Activated CD4-positive, CD25-positive, alpha-beta regulatory T cell (primary cell): ENCODE measurements at regions not wholly inside any gene's neighbourhood (a gene's known extent, or its start where the extent isn't known, plus 50 kb on each side); places are given as distances from the start of the nearest gene placed in this dataset.

Experiments
- DNase-seq, 4 experiments: peaks; one replicate each; lab custom pipeline; 2025; lab: John Stamatoyannopoulos, UW

DNA sequence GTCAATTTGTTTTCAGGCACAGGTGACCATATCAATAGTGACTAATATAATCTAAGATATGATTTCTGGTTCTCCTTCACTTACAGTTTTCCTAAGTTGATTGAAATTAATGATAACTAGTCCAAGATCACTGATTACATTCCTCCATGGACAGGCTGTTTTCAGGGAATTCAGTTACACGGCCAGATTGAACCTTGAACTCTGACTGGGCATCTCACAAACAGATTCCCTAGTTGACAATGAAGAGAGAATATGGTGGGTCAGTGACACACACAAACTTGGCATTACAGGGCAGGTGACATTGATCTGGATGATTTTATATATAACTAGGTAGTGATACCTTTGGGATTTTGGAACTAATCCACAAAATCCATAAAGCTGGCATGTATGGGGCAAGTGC lies 110.2 kb upstream of the EGR2 start:
- DNase-seq: no peak

DNA sequence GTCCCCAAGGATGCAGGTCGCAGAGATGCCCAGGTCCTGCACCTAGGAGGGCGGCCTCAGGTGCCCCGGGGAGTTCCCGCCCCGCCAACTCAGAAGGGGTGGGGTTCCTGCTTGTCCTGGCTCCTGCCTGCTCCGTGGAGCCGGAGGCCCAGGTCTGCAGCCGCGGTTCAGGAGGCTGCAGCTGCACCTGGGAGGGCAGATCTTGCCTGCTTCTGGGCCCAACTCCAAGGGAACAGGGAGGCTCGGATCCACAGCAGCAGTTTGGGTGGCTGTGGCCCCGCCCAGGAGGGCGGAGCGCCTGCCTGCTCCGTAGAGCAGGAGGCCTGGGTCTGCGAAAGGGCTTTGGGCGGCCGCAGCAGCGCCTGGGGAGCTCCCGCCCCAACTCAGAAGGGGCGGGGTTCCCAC lies 108.2 kb upstream of the EGR2 start:
- no peak for DNase-seq

DNA sequence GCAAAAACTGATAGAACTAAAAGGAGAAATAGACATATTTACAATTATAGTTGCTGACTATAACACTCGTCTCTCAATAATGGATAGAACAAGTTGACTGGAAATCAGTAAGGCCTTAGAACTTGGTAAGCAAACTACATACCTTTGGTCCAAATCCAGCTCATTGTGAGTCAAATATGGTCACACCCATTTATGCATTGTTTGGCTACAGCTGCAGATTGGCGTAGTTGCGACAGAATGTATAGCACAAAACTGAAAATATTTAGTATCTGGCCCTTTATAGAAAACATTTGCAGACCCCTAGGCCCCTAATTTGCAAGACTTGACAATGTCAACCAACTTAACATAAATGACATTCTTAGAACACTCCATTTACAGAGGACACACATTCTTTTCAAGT lies 103.6 kb upstream of the EGR2 start:
- DNase-seq: no peak

- DNase-seq: no peak
Observed at GRCh38 chr10:62917475-62918238, 101.5 kb upstream of the EGR2 start.

DNA sequence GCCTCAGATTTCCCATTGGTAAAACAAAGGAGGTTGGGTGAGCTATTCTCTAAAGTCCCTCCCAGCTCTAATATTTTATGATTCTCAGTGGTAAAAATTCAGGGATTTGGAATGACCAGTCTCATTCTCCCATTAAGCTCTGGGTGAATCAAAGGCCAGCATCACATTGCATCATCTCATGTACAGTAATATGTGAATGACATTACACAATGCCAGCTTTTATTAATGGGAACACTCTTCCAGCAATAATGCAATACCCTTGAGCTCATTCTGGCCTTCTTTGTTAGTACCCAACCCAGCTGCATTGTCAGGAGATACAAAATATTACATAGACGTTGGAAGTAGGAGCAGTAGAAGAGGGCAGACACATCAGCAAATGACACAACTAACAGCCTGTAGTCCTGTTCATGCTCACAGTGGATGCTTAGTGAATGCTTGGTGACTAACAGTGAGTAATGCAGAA lies 100.0 kb upstream of the EGR2 start:
- DNase-seq: no peak

- no peak for DNase-seq
Observed at GRCh38 chr10:62915158-62915557, 99.0 kb upstream of the EGR2 start.

- DNase-seq: no peak
Observed at GRCh38 chr10:62912086-62912485, 95.9 kb upstream of the EGR2 start.

- DNase-seq: no peak
Observed at GRCh38 chr10:62911210-62911963, 95.2 kb upstream of the EGR2 start.

DNA sequence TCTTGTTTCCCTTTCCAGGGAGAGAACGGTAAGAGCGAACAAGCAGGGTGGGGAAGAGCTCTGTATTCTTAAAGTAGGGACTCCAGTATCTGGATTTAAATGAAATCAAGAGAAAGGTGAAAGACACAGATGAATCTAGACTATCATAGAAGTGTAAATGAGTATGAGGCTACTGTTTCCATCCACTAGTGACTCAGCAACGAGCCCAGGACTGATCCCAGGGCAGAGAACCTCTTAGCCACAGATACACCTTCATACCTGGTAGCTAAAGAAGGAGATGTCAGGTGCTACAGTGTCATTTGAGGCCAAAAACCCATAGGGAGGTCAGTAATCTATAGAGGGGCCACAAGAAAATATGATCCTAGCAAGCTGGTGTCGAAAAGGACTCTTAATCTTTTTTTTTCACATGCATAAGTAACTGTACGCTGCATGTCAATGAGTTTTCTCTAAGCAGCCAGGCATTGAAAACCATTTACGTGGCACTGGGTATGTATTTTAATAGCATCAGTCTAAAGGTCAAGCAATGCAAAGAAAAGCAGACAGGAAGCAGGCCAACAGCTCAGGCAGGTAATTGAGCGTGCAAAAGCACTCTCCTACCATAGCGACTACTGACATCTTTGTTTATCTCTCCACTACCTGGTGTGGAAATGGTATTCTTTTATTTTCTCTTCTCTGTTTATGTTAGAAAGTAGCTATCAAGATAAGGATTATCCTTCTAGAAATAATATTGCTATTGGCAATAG lies 91.5 kb upstream of the EGR2 start:
- no peak for DNase-seq

GRCh38 chr10:62904281-62904875 lies 88.2 kb upstream of the EGR2 start:
- no peak for DNase-seq

GRCh38 chr10:62903828-62904227 lies 87.7 kb upstream of the EGR2 start:
- DNase-seq: no peak

DNA sequence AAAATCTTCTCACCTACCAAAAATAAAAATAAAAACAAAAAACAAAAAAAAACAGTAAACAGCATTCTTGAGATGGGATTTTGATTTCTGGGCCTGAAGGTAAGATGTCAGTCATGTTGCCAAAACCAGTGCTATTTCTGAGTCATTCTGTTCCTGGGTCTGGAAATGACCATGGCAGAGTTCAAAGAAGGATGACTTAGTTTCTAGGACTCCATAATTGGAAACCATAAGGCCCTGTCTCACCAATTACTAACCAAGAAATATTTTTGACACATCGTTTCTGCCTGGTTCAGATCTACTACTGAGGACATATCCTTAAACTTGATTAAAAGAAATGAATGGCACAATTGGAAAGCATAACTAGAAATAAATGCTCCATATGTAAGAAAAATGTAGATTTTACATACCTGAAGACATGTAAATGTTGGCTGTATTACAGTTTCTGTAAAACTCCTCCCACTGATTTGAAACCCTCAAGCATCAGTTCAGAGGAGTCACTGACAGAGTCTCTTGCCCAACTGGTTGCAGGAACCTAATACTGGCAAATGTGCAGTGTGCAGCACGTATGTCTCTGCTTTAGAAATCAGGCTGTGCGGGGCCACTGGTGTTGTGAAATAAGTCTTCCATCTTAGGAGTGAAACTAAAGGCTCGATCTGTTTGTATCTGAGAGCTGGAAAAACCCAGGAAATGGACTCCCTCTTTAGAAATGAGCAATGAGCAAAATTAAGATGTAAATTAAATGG lies 84.8 kb upstream of the EGR2 start:
- no peak for DNase-seq

GRCh38 chr10:62899311-62899710 lies 83.1 kb upstream of the EGR2 start:
- no peak for DNase-seq

- no peak for DNase-seq
Observed at GRCh38 chr10:62895063-62895462, 78.9 kb upstream of the EGR2 start.

- DNase-seq: no peak
Observed at GRCh38 chr10:62894156-62894555, 78.0 kb upstream of the EGR2 start.

- DNase-seq: no peak
Observed at GRCh38 chr10:62893036-62893435, 76.9 kb upstream of the EGR2 start.

GRCh38 chr10:62890395-62890794 lies 74.2 kb upstream of the EGR2 start:
- DNase-seq: no peak

GRCh38 chr10:62887642-62888041 lies 71.5 kb upstream of the EGR2 start:
- no peak for DNase-seq

DNA sequence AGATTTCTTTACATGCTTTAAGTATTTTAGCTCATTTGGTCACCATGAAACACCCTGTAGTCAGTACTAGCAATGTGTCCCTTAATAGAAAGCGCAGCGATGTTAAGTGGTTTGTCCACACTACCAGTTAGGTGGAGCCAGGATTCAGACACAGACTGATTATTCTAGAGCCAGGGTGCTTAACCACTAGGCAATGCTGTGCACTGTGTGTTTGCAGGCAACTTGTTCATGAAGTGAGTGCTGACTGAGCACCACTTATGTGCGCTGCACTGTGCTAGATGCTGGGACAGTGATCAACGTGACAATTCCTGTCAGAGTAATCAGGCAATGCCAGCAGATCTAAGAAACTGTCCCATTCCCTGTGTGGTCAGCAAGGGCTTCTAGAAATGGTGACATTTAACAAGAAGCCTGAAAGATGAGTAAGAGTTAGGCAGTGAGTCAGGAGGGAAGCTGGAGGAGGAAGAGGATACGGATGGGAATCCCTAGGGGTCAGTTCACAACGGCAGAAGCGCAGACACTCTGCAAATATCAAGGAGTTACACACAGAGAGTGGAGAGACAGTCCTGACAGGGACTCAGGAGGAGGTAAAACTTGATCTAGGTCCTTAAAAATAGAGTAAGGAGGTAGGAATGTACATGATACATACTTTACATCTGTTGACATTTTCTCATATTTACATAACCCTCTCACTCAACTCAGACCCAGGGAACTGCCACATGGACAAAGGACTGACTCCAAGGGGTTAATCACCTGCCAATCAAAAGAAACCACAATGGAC lies 69.7 kb upstream of the EGR2 start:
- no peak for DNase-seq

- DNase-seq: no peak
Observed at GRCh38 chr10:62880162-62880561, 64.0 kb upstream of the EGR2 start.

GRCh38 chr10:62873866-62874265 lies 57.7 kb upstream of the EGR2 start:
- DNase-seq: no peak
